ENCODE measurements at regions not wholly inside any gene's neighbourhood (a gene's known extent, or its start where the extent isn't known, plus 50 kb on each side); places are given as distances from the start of the nearest gene placed in this dataset.

- 96% methylated on average over 1 of the region's 1 CpG; no CpG with 5 or more reads in 1 of the 2 experiments for WGBS, 2 experiments (ENCODE audit: insufficient coverage in 1 of 2, insufficient read length in 1 of 2)
- DNase-seq, result no peak
- H3K9ac ChIP-seq (ENCODE audit: extremely low read depth, low read length, poor library complexity, severe bottlenecking), result no peak overlapping the region
- Mint-ChIP-seq H3K4me1 (no peaks in the 10 kb centered on the region), H3K4me3 (no peak overlapping the region), H3K36me3 (ENCODE audit: low read depth) (peaks cover 10% of the 10 kb centered on the region), H3K27me3 (ENCODE audit: insufficient read depth) (no peaks in the 10 kb centered on the region), H3K9me3 (peaks cover 29% of the 10 kb centered on the region), H3K27ac (no peak overlapping the region)
- no peaks in the 10 kb centered on the region for H3K27me3 ChIP-seq (ENCODE audit: control insufficient read depth, insufficient read depth, low read length, poor library complexity, severe bottlenecking)
- H3K36me3 ChIP-seq (ENCODE audit: control insufficient read depth, insufficient read depth, low read length), result no peaks in the 10 kb centered on the region
- H3K4me1 ChIP-seq (ENCODE audit: control insufficient read depth, insufficient read depth, low read length), result no peaks in the 10 kb centered on the region
- peaks cover 1% of the 10 kb centered on the region for H3K9me3 ChIP-seq (ENCODE audit: control insufficient read depth, low read length)
- no peak for TF ChIP-seq CTCF (conservative IDR thresholded peaks at IDR 0.05)
- no peak overlapping the region for H3K4me3 ChIP-seq (ENCODE audit: low read length)
- no peak overlapping the region for H3K27ac ChIP-seq (ENCODE audit: low read depth, low read length)
Measured at GRCh38 chr1:73056826-73057225, 774.5 kb upstream of the NEGR1 start.

DNA sequence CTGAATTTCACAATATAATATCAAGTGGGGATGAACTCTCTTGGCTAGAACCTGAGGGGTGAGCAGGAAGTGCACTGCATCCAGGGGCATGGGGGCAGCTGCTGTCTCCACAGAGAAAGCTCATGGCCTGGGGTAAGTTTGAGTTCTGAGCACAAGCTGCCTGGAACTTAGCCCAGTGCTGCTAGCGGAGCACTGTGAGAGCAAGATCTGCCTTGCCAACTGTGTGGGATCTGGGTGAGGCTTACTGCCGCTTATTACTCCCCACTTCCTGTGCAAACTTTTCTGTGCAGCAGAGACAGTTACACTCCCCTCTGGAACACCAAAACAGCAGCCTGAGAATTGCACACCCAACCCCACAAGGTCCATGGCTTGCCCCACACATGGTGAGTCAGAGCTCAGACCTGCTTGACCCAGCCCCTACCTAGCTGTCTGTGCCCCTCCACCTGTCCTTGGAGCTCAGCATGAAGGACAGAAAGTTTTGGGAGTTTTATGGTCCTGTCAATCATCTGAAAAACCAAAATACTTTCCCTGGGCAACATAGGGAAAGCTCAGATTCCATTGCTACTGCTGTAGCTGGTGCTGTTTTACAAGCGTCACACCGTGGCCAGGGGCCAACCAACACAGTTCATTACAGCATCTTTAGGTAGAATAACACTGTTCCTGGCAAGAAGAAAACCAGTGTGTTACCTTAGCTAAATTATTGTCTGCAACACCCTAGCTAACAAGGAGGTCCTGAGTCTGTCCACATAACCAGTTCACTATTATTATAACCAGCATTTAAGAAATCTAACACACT is 762.1 kb upstream of the NEGR1 start:
- no peak overlapping the region for H3K27ac ChIP-seq (ENCODE audit: low read depth, low read length)
- no peak for DNase-seq

GRCh38 chr1:73042403-73042802 is 760.1 kb upstream of the NEGR1 start:
- 100% methylated on average over 1 of the region's 1 CpG; no CpG with 5 or more reads in 1 of the 2 experiments for WGBS, 2 experiments (ENCODE audit: insufficient coverage in 1 of 2, insufficient read length in 1 of 2)
- H3K9me3 Mint-ChIP-seq, result peaks cover 7% of the 10 kb centered on the region
- no peak overlapping the region for H3K4me3 ChIP-seq (ENCODE audit: low read length)
- H3K27me3 ChIP-seq (ENCODE audit: control insufficient read depth, insufficient read depth, low read length, poor library complexity, severe bottlenecking), result no peaks in the 10 kb centered on the region
- H3K9me3 ChIP-seq (ENCODE audit: control insufficient read depth, low read length), result no peaks in the 10 kb centered on the region
- H3K36me3 ChIP-seq (ENCODE audit: control insufficient read depth, insufficient read depth, low read length), result no peaks in the 10 kb centered on the region
- H3K27me3 Mint-ChIP-seq (ENCODE audit: insufficient read depth), result no peaks in the 10 kb centered on the region
- no peak for TF ChIP-seq CTCF (conservative IDR thresholded peaks at IDR 0.05)
- no peaks in the 10 kb centered on the region for H3K4me1 ChIP-seq (ENCODE audit: control insufficient read depth, insufficient read depth, low read length)
- H3K36me3 Mint-ChIP-seq (ENCODE audit: low read depth), result peaks cover 4% of the 10 kb centered on the region
- H3K4me1 Mint-ChIP-seq, result peaks cover 3% of the 10 kb centered on the region
- H3K9ac ChIP-seq (ENCODE audit: extremely low read depth, low read length, poor library complexity, severe bottlenecking), result no peak overlapping the region
- no peak overlapping the region for H3K4me3 Mint-ChIP-seq
- no peak for DNase-seq
- no peak overlapping the region for H3K27ac Mint-ChIP-seq
- H3K27ac ChIP-seq (ENCODE audit: low read depth, low read length), result no peak overlapping the region

More for the DNA sequence above, 762.1 kb upstream of the NEGR1 start:
- H3K27me3 ChIP-seq (ENCODE audit: control insufficient read depth, insufficient read depth, low read length, poor library complexity, severe bottlenecking), result no peaks in the 10 kb centered on the region
- H3K36me3 ChIP-seq (ENCODE audit: control insufficient read depth, insufficient read depth, low read length), result no peaks in the 10 kb centered on the region
- peaks cover 4% of the 10 kb centered on the region for H3K36me3 Mint-ChIP-seq (ENCODE audit: low read depth)
- H3K27ac Mint-ChIP-seq, result no peak overlapping the region
- no peak overlapping the region for H3K4me3 Mint-ChIP-seq
- H3K4me1 Mint-ChIP-seq, result peaks cover 4% of the 10 kb centered on the region
- peaks cover 9% of the 10 kb centered on the region for H3K9me3 Mint-ChIP-seq
- H3K4me1 ChIP-seq (ENCODE audit: control insufficient read depth, insufficient read depth, low read length), result no peaks in the 10 kb centered on the region
- no peaks in the 10 kb centered on the region for H3K9me3 ChIP-seq (ENCODE audit: control insufficient read depth, low read length)
- H3K9ac ChIP-seq (ENCODE audit: extremely low read depth, low read length, poor library complexity, severe bottlenecking), result no peak overlapping the region
- no peaks in the 10 kb centered on the region for H3K27me3 Mint-ChIP-seq (ENCODE audit: insufficient read depth)
- TF ChIP-seq CTCF (conservative IDR thresholded peaks at IDR 0.05), result no peak
- H3K4me3 ChIP-seq (ENCODE audit: low read length), result no peak overlapping the region
- 96 to 98% methylated on average over 3 to 4 of the region's 4 CpGs for WGBS, 2 experiments (ENCODE audit: insufficient coverage in 1 of 2, insufficient read length in 1 of 2)

Data from endodermal cell (in vitro differentiated cells).